HG02981 (cell line): ENCODE measurements at regions not wholly inside any gene's neighbourhood (a gene's known extent, or its start where the extent isn't known, plus 50 kb on each side); places are given as distances from the start of the nearest gene placed in this dataset.
"Not testable (repeated sequence)": the region's sequence is repeated elsewhere in the genome, so short reads cannot be mapped to it uniquely, and the experiment has no call there.

ENCODE experiments used
- ATAC-seq: cut with Tn5 transposase; IDR thresholded peaks from one replicate; pipeline ENCODE4 v1.9.1; 2021; ENCODE audit warnings: mild to moderate bottlenecking, moderate library complexity; ENCODE audit not compliant: unreplicated experiment

DNA sequence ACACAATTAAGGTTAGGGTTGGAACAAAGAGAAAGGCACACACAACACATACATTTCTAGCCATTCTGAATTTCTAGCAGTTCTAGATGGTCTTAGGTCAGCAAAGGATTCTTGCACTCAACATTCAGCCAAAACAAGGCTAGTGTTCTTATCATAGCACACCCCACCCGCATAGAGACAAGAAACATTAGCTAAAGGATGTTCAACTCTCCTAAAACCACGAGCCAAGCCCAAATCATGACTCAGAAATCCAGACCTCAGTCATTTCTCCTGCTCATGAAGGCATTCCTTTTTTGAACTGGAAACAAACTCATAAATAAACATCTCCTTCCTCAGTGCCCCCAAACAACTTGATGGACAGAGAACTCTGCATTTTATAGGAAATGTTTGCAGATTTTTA is 293.0 kb upstream of the NOTCH2NLA start:
- ATAC-seq: not testable (repeated sequence)

DNA sequence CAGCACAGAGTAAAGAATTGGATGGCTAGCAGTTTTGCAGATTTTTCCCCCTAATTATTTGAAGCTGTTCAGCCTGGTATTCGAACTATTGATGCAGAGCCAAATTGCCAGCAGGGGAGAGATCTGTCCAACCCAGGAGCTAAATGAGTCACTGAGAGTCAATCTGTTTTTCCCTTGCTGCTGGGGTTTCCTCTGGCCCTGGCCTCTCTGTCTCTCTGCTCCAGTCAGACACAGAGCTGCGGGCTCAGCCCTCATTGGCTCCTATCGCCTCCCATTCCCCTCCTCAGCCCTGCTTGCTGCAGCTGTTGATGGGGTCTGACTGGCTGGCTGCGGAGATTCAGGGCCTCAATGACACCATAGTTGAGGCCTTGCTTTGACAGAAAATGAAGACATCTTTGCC is 284.9 kb upstream of the NOTCH2NLA start:
- not testable (repeated sequence) for ATAC-seq

GRCh38 chr1:146511047-146511777 is 282.4 kb upstream of the NOTCH2NLA start:
- ATAC-seq: not testable (repeated sequence)

DNA sequence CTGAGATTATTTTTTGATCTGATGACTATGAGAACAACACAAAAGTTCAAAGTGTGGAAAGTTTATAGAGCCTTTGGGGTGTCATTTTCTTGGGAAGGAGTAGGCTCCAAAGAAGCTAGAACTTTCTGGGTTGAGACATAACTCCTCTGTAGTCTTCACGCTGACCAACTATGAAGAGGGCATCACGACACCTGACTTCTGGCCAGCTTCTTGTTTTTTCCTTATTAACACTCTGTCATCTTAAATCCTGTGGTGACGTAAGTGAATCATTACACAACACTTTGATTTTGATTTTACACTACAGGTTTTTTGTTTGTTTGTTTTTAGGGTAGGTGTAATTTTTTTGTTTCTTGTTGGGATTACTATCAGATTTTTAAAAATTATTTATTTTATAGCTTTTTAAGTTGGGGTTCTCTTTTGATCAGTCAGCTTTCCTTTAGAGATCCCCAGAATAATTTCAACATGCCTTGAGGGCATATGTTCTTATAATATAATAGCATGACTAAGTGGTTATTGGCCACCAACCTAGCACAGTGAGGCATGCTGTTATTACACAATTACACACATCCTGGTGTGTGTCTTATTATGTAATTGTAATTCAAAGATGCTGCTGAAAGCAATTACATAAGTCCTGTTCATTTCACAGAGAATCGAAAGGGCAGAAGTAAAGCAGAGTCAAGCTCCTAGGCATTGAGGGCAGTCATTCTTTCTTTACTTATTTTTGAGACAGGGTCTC is 281.6 kb upstream of the NOTCH2NLA start:
- ATAC-seq: not testable (repeated sequence)

- ATAC-seq: not testable (repeated sequence)
Observed at GRCh38 chr1:146504121-146504520, 275.3 kb upstream of the NOTCH2NLA start.

DNA sequence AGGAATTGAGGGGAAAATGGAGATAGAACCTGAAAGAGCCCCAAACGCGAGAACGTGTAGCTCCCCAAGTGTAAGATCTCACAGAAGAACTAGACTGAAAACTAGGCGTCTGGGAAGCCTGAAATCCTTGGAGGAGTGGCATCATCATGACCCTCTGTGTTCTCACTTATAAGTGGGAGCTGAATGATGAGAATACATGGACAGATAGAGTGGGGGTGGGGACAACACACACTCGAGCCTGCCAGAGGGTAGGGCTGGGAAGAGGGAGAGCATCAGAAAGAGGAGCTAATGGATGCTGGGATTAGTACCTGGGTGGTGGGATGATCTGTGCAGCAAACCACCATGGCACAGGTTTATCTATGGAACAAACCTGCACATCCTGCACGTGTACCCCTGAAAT is 258.7 kb upstream of the NOTCH2NLA start:
- not testable (repeated sequence) for ATAC-seq

DNA sequence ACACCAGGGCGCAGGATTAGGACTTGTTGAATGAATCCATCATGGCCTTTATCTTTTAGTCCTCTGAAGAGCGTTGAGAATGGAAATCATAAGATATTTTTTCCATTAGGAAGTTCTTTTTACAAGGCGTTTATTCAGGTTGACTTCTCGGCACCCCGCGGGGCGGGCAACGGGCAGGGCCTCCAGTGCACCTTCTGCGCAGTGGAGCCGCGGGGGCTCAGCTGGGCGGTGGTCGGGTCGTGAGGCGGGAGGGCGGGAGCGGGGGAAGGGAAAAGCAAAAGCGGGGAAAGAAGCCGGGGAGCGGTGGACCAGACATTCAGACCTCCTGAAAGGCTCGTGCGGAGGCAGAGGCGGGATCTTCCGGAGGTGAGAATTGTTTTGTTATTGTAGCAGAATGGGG is 258.3 kb upstream of the NOTCH2NLA start:
- ATAC-seq: not testable (repeated sequence)

DNA sequence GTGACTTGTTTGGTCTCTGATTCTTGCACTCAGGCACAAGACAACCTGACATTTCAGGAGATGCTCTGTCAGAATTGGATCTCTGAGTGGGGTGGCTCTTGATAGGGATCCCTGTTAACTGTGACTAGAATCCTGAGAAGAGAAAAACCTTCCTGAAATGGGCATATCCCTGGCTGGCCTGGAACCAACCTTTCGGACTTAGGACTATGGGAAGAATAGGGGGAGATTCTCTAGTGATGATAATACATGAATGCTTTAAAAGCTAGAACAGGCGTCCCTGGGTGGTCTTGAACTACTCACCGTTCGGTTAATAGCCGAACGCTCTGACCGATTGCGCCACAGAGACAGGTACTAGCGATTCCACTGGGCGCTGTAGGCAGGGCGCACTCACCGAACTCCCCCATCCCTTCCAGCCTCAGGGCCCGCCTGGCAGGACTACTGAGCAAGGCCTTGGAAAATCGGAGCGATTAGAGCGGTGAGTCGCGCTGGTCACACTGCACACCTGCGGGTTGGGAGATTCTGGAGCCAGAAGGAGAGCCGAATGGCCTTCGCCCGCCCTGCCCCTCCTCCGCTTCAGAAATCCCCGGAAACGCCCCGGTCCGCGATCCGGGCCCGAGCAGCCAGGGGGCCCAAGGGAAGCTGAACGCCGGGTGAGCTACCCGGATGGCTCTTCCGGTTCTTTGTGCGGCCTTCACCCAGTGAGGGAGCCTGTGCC is 257.6 kb upstream of the NOTCH2NLA start:
- ATAC-seq: not testable (repeated sequence)

- ATAC-seq: not testable (repeated sequence)
Observed at GRCh38 chr1:146484195-146484594, 255.4 kb upstream of the NOTCH2NLA start.

- ATAC-seq: not testable (repeated sequence)
Observed at GRCh38 chr1:146479188-146479587, 250.4 kb upstream of the NOTCH2NLA start.

DNA sequence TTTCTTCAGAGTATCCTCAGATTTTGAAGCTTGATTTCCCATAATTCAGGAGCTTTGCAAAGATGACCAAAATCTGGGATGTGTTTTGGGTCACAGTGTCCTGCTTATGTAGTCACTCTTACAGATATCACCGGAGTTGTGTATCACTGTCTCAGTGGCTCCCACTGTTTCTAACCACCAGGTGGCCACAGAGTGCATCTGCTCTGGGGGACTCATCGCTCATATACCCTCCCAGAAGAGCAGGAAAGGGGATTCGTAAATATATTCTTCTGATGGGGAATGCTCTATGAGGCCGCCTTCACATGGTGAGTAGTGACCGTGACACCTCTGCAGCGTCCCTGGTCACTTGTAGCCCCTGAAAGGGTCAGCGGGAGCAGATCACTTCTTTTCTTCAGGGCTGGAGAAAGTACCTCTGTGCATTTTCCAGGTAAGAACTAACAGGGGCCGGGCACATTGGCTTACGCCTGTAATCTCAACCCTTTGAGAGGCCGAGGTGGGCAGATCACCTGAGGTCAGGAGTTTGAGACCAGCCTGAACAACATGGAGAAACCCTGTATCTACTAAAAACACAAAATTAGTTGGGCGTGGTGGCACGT is 249.4 kb upstream of the NOTCH2NLA start:
- not testable (repeated sequence) for ATAC-seq

DNA sequence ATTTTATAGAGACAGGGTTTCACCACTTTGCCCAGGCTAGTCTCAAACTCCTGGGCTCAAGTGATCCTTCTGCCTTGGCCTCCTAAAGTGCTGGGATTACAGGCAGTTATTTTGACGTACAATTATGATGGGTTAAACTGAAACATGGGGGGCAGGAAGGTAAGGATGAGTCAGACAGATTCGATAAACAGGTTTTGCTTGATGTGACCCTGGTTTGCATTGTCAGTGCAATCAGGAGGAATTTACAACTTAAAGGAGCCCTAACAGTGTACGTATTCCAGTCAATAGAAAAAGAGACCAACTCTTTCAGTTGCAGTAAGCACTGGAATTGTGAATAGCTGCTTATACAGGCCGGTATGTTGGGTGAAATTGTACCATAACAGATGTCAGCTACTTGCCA is 246.3 kb upstream of the NOTCH2NLA start:
- ATAC-seq: not testable (repeated sequence)

- not testable (repeated sequence) for ATAC-seq
Observed at GRCh38 chr1:146474216-146474615, 245.4 kb upstream of the NOTCH2NLA start.

- ATAC-seq: peak; percentile 82
Observed at GRCh38 chr1:146472192-146472861, 243.5 kb upstream of the NOTCH2NLA start.

DNA sequence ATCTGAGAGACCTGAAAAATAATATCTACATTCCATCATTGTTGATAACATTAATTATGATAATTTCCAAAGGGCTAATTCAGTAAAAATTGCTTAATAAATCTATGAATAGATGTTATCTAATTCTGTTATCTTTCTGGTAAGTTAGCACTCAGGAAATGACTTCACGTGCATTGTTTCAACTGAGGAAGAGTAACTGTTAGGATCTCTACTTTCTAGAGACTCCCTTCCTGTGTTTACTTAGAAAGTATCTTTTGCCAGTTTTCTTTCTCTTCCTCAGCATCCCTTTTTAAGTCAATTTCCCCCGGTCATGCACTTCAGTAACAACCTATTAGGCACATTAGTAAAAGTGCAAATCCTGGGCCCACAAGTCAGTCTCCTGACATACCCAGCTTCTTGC is 231.1 kb upstream of the NOTCH2NLA start:
- ATAC-seq: not testable (repeated sequence)

DNA sequence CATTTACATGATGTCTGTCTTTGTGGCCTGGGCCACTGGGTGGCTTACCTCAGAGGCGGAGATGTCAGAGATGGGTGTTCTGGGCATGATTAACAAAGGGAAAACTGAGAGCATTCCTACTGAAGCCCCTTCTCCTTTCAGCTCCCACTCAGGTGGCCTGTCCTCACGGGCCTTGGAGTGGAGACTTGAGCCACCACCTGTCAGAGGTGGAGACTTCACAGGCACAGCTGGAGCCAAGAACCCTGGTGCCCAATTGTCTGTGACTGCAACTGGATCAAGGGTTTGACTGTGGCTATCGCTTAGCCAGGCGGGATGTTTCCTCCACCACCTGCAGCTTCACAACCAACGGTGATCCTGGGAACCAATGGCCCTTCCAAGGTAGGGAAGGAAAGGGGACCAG is 230.5 kb upstream of the NOTCH2NLA start:
- ATAC-seq: not testable (repeated sequence)

- not testable (repeated sequence) for ATAC-seq
Observed at GRCh38 chr1:146448877-146449246, 220.0 kb upstream of the NOTCH2NLA start.

DNA sequence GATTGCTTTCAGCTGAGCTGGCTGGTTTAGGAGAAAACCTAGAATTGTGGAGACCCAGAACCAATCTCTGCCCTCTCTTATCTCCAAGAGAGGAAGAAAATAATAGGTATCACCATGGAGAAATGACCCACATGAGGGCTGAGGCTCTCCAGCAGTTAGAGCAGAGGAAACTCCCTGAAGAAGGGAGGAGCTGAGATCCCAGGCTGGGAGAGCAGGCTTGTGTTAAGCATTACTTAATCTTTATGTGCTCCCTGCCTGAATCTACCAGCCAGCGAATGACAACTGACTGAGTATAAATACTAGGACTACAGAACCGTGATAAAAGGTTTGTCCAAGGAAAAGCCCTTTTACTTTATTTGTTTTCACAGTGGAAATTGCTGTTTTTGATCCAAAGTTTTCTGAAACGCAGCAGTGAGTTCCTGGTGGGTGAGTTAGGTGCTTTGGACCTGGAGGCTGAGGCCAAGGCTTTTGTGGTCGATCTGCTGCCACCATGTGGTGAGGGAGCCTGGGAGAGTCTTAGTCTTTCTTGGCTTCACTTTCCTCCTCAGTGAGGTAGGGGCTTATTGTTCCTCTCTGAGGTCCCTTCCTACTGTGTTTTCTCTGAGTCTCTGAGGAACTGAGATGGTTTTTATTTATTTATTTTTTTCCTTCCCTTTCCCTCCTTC is 219.5 kb upstream of the NOTCH2NLA start:
- not testable (repeated sequence) for ATAC-seq

GRCh38 chr1:146443871-146444222 is 215.0 kb upstream of the NOTCH2NLA start:
- ATAC-seq: not testable (repeated sequence)
